Fibroblast of pulmonary artery (primary cell): ENCODE measurements at regions not wholly inside any gene's neighbourhood (a gene's known extent, or its start where the extent isn't known, plus 50 kb on each side); places are given as distances from the start of the nearest gene placed in this dataset.
"Not testable (repeated sequence)": the region's sequence is repeated elsewhere in the genome, so short reads cannot be mapped to it uniquely, and the experiment has no call there.

Source experiments
- DNase-seq: peaks from one replicate; pipeline ENCODE4 v3.0.0-alpha.2; 2010; ENCODE audit warnings: low read depth
- H3K4me3 ChIP-seq: replicated peaks from 2 replicates; pipeline ENCODE4 v1.5.1; 2011; ENCODE audit warnings: low read depth, mild to moderate bottlenecking, control low read depth, low read length, moderate library complexity
- CTCF ChIP-seq: IDR thresholded peaks from 2 replicates; pipeline ENCODE4 v1.5.1; 2011; ENCODE audit warnings: mild to moderate bottlenecking, control low read depth, low read length, inconsistent platforms; ENCODE audit errors: missing control alignments

GRCh38 chr16:17749706-17750105 is 278.9 kb upstream of the XYLT1 start:
- no peak for TF ChIP-seq CTCF
- no peak overlapping the region for H3K4me3 ChIP-seq
- no peak for DNase-seq

GRCh38 chr16:17748044-17748719 is 277.4 kb upstream of the XYLT1 start:
- TF ChIP-seq CTCF: no peak
- no peak overlapping the region for H3K4me3 ChIP-seq
- no peak for DNase-seq

DNA sequence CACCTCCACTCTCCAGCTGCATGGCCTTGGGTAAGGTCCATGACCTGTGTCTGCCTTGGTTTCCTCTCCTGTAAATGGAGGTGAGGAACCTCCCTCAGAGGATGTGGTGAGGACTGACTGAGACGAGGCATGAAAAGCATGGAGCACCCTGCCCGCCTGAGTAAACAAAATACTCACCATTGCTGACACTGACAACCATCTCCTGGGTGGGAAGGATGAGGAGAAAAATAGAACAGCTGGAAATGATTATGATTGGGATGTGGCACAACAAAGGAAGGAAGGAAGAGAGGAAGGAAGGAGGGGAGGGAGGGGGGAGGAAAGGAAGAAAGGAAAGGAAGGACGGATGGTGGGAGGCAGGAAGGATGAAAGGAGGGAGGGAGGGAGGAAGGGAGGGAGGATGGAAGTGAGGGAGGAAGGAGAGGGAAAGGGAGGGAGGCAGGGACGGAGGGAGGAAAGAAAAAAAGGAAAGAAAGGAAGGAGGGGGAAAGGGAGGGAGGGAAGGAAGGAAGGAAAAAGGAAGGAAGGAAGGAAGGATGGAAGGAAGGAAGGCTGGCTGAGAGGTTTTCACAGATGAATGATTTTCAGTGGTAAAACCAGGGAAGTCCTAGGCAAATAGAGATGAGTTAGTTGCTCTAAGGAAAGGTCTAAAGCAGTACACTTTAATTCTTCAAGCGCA is 276.5 kb upstream of the XYLT1 start:
- no peak for TF ChIP-seq CTCF
- no peak for DNase-seq

DNA sequence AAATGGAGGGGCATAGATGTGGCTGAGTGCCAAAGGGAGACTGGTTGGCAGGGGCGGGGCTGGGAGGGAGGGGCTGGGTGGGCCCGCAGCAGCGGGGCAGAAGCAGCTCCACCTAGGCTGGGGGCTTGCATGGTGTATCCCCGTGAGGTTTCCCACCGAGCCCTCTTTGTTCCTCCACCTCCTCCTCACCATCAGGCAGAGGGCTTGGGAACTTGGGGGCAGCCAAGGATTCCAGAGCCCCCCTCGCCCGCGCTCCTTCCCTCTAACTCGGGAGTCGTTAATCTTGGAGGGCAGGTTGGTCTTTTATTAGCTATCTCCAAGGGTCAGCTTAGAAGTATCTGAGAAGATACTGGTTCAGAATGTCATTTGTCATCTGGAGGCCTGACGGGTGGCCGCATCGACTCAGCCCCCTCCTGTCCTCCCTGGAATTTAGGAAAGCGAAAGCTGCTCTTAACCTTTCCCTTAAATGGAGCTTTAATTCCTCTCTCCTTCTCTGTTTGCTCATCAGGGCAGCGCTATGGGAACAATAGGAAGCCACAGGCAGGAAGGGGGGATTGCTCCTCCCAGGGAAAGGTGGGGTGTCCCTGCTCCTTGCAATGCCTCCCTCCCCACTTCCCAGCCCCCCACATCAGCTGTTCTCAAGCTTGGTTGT is 274.3 kb upstream of the XYLT1 start:
- DNase-seq: no peak
- H3K4me3 ChIP-seq: no peak overlapping the region
- TF ChIP-seq CTCF: no peak

More for the DNA sequence above, 276.5 kb upstream of the XYLT1 start:
- no peak overlapping the region for H3K4me3 ChIP-seq

DNA sequence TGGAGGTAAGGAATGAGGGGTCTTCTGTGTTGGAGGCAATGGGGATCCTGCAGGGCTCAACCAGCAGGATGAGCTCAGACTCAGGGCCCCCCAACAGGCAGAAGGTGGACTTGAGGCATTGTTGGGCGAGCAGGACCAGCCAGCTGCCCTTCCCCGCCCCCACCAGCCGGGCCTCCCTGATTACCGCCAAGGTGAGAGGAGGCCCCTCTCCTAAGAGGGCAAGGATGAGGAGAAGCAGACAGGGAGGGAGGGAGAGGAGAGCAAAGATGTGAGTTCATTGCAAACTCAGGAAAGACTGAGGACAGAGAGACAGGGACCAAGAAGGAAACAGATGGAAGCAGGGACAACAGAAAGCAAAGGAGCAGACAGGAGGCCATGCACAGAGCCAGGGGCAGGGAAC is 272.8 kb upstream of the XYLT1 start:
- no peak for DNase-seq
- TF ChIP-seq CTCF: no peak
- no peak overlapping the region for H3K4me3 ChIP-seq

DNA sequence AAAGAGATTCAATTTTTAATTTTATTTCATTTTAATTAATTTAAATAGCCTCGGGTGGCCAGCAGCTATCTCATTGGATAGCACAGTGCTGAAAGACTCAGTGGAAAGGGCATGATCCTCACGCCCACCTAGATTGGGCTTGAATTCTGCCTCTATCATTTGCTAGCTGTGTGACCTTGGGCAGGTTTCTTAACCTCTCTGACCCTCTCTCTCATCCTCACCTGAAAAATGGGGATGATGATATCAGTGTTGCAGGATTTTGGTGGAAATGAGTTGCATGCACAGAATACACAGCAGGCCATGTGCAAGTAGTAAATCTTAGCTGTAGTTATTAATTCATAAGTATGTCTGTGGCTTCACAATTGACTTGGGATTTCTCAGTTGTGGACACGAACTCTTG is 272.4 kb upstream of the XYLT1 start:
- no peak for DNase-seq
- no peak for TF ChIP-seq CTCF
- H3K4me3 ChIP-seq: no peak overlapping the region

DNA sequence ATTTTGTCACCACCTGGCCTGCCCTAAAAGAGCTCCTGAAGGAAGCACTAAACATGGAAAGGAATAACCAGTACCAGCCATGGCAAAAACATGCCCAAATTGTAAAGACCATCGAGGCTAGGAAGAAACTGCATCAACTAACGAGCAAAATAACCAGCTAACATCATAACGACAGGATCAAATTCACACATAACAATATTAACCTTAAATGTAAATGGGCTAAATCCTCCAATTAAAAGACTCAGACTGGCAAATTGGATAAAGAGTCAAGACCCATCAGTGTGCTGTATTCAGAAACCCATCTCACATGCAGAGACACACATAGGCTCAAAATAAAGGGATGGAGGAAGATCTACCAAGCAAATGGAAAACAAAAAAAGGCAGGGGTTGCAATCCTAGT is 264.3 kb upstream of the XYLT1 start:
- H3K4me3 ChIP-seq, DNase-seq: not testable (repeated sequence)
